ENCODE measurements at regions not wholly inside any gene's neighbourhood (a gene's known extent, or its start where the extent isn't known, plus 50 kb on each side); places are given as distances from the start of the nearest gene placed in this dataset.

GRCh38 chr4:60737858-60738257 is 462.3 kb upstream of the ADGRL3 start:
- Histone ChIP-seq H3K27me3 (ENCODE audit: insufficient read depth, low read length) (no peaks in the 10 kb centered on the region), H3K9me3 (ENCODE audit: low read depth, low read length) (no peaks in the 10 kb centered on the region), H3K4me1 (ENCODE audit: insufficient read depth, low read length) (no peaks in the 10 kb centered on the region), H3K4me3 (ENCODE audit: low read length) (no peak overlapping the region)

GRCh38 chr4:60743654-60744053 is 456.5 kb upstream of the ADGRL3 start:
- H3K9me3 ChIP-seq (ENCODE audit: low read depth, low read length), result no peaks in the 10 kb centered on the region
- no peaks in the 10 kb centered on the region for H3K4me1 ChIP-seq (ENCODE audit: insufficient read depth, low read length)
- no peak overlapping the region for H3K4me3 ChIP-seq (ENCODE audit: low read length)
- H3K27me3 ChIP-seq (ENCODE audit: insufficient read depth, low read length), result no peaks in the 10 kb centered on the region

DNA sequence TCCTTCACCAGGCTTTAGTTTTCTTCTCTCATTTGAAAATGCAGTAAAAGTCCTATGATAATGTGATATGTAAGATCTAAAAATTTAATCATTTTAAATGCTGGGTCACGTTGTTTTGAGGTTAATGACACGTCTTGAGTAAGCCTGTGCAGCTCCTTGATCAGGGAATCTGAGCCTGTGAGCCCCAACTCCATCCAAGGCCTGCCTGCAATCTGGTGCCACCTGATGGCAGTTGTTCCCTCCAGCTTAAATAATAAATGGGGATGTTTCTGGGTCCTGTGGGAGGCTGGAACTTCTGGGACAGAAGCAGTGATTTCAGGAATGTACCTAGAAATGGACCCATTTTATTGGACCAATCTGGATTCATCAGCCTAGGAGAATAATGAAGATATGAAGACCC is 455.4 kb upstream of the ADGRL3 start:
- no peaks in the 10 kb centered on the region for H3K9me3 ChIP-seq (ENCODE audit: low read depth, low read length)
- no peak overlapping the region for H3K4me3 ChIP-seq (ENCODE audit: low read length)
- no peaks in the 10 kb centered on the region for H3K4me1 ChIP-seq (ENCODE audit: insufficient read depth, low read length)
- no peaks in the 10 kb centered on the region for H3K27me3 ChIP-seq (ENCODE audit: insufficient read depth, low read length)

DNA sequence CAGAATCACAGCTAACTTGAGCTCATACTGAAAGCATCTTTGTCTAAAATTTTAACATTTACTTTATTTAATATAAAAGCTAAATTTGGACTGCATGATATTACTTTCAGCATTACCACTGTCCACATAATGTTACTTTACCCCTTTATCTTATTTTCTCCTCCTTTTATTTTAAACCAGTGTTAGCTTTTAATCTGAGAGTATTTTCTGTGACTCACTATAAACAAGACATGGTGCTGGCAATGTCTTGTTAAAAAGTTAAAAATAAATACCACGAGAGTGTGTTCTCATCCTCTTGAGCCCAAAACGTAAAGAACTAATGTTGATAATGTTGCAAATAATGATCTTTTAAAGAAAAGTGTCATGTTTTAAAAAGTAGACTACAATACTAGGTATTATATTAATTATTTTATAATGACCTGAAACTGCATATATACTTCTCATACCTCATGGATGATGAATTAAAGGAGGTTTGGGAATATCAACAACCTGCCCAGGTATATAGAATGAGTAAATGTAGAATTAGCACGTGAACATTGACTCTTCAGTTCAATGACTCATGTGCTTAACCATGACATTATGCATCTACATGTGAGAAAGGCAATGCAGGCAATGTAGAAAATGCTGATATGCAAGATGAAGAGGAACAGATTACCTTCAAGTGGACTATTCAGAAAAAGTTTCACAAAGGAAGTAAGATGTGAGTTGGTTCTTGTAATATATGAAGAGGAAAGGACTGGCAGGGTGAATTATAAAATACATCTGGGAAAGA is 454.1 kb upstream of the ADGRL3 start:
- no peaks in the 10 kb centered on the region for H3K9me3 ChIP-seq (ENCODE audit: low read depth, low read length)
- H3K27me3 ChIP-seq (ENCODE audit: insufficient read depth, low read length), result no peaks in the 10 kb centered on the region
- no peaks in the 10 kb centered on the region for H3K4me1 ChIP-seq (ENCODE audit: insufficient read depth, low read length)
- H3K4me3 ChIP-seq (ENCODE audit: low read length), result no peak overlapping the region

GRCh38 chr4:60750962-60751361 is 449.2 kb upstream of the ADGRL3 start:
- no peaks in the 10 kb centered on the region for H3K9me3 ChIP-seq (ENCODE audit: low read depth, low read length)
- no peaks in the 10 kb centered on the region for H3K27me3 ChIP-seq (ENCODE audit: insufficient read depth, low read length)
- H3K4me3 ChIP-seq (ENCODE audit: low read length), result no peak overlapping the region
- H3K4me1 ChIP-seq (ENCODE audit: insufficient read depth, low read length), result no peaks in the 10 kb centered on the region

DNA sequence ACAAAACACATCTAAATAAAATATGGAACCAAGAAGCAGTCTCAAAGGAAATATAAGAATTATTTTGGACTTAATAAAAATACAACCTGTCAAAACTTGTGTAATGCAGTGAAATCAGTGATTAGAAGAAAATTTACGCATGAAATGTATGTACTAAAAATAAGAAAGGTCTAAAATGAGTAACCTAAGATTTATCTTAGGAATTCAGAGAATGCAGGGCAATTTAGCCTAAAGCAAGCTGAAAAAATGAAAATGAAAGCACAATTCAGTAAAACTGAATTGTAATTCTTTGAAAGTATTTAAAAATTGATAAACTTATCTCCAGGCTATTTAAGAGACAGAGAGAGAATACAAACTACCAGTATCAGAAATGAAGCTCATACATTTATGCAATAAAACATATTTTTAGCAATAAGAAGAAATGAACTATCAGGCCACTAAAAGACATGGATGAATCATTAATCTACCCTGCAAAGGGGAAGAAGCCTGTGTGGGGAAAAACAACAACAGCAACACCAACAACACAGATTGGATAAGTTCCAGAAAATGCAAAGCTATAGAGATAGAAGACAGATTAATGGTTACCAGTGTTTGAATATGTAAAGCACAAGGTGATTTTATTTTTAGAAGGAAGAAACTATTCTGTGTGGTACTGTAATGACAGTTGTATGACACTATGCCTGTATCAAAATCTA is 442.0 kb upstream of the ADGRL3 start:
- Histone ChIP-seq H3K27me3 (ENCODE audit: insufficient read depth, low read length) (no peaks in the 10 kb centered on the region), H3K4me3 (ENCODE audit: low read length) (no peak overlapping the region)

GRCh38 chr4:60759518-60760245 is 440.4 kb upstream of the ADGRL3 start:
- Histone ChIP-seq H3K27me3 (ENCODE audit: insufficient read depth, low read length) (no peaks in the 10 kb centered on the region), H3K4me3 (ENCODE audit: low read length) (no peak overlapping the region), H3K4me1 (ENCODE audit: insufficient read depth, low read length) (no peaks in the 10 kb centered on the region), H3K9me3 (ENCODE audit: low read depth, low read length) (peaks cover 6% of the 10 kb centered on the region)

More for the DNA sequence above, 442.0 kb upstream of the ADGRL3 start:
- peaks cover 6% of the 10 kb centered on the region for H3K9me3 ChIP-seq (ENCODE audit: low read depth, low read length)
- H3K4me1 ChIP-seq (ENCODE audit: insufficient read depth, low read length), result no peaks in the 10 kb centered on the region

DNA sequence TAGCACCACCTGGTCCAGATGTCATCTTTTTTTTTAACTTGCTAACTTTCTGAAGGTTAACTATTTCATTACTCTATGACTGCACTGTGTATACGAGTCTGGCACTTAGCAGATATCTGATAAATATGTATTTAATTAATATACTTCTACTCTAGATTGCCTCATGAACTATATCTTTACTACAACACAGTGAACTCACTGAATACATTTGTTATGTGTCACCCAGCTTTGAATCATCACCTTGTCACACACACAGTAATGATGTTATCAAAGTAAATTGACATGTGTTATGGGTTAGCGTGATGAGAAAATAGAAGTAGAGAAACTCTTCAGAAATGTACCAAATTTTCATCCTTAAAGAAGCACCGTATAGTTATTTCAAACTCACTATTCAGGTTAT is 419.3 kb upstream of the ADGRL3 start:
- H3K27me3 ChIP-seq (ENCODE audit: insufficient read depth, low read length), result no peaks in the 10 kb centered on the region
- no peaks in the 10 kb centered on the region for H3K9me3 ChIP-seq (ENCODE audit: low read depth, low read length)
- H3K4me3 ChIP-seq (ENCODE audit: low read length), result no peak overlapping the region
- H3K4me1 ChIP-seq (ENCODE audit: insufficient read depth, low read length), result no peaks in the 10 kb centered on the region

GRCh38 chr4:60790608-60791007 is 409.5 kb upstream of the ADGRL3 start:
- H3K4me1 ChIP-seq (ENCODE audit: insufficient read depth, low read length), result no peaks in the 10 kb centered on the region

GRCh38 chr4:60794372-60794771 is 405.8 kb upstream of the ADGRL3 start:
- Histone ChIP-seq H3K4me3 (ENCODE audit: low read length) (no peak overlapping the region), H3K4me1 (ENCODE audit: insufficient read depth, low read length) (no peaks in the 10 kb centered on the region), H3K27me3 (ENCODE audit: insufficient read depth, low read length) (no peaks in the 10 kb centered on the region), H3K9me3 (ENCODE audit: low read depth, low read length) (no peaks in the 10 kb centered on the region)

More at GRCh38 chr4:60790608-60791007, 409.5 kb upstream of the ADGRL3 start:
- Histone ChIP-seq H3K4me3 (ENCODE audit: low read length) (no peak overlapping the region), H3K9me3 (ENCODE audit: low read depth, low read length) (no peaks in the 10 kb centered on the region), H3K27me3 (ENCODE audit: insufficient read depth, low read length) (no peaks in the 10 kb centered on the region)

- H3K9me3 ChIP-seq (ENCODE audit: low read depth, low read length), result no peaks in the 10 kb centered on the region
- no peak overlapping the region for H3K4me3 ChIP-seq (ENCODE audit: low read length)
- no peaks in the 10 kb centered on the region for H3K4me1 ChIP-seq (ENCODE audit: insufficient read depth, low read length)
- H3K27me3 ChIP-seq (ENCODE audit: insufficient read depth, low read length), result no peaks in the 10 kb centered on the region
These were observed 400.9 kb upstream of the ADGRL3 start for GRCh38 chr4:60799214-60799613.

- Histone ChIP-seq H3K4me3 (ENCODE audit: low read length) (no peak overlapping the region), H3K9me3 (ENCODE audit: low read depth, low read length) (no peaks in the 10 kb centered on the region), H3K27me3 (ENCODE audit: insufficient read depth, low read length) (no peaks in the 10 kb centered on the region), H3K4me1 (ENCODE audit: insufficient read depth, low read length) (no peaks in the 10 kb centered on the region)
These were observed 399.4 kb upstream of the ADGRL3 start for GRCh38 chr4:60800701-60801100.

- Histone ChIP-seq H3K4me1 (ENCODE audit: insufficient read depth, low read length) (no peaks in the 10 kb centered on the region), H3K9me3 (ENCODE audit: low read depth, low read length) (no peaks in the 10 kb centered on the region), H3K27me3 (ENCODE audit: insufficient read depth, low read length) (no peaks in the 10 kb centered on the region), H3K4me3 (ENCODE audit: low read length) (no peak overlapping the region)
These were observed 394.4 kb upstream of the ADGRL3 start for GRCh38 chr4:60805500-60806313.

- no peaks in the 10 kb centered on the region for H3K4me1 ChIP-seq (ENCODE audit: insufficient read depth, low read length)
- H3K27me3 ChIP-seq (ENCODE audit: insufficient read depth, low read length), result no peaks in the 10 kb centered on the region
- no peak overlapping the region for H3K4me3 ChIP-seq (ENCODE audit: low read length)
- no peaks in the 10 kb centered on the region for H3K9me3 ChIP-seq (ENCODE audit: low read depth, low read length)
These were observed 391.2 kb upstream of the ADGRL3 start for GRCh38 chr4:60808726-60809485.
